ENCODE measurements at regions not wholly inside any gene's neighbourhood (a gene's known extent, or its start where the extent isn't known, plus 50 kb on each side); places are given as distances from the start of the nearest gene placed in this dataset.

GRCh38 chr19:30267332-30267731 lies 104.9 kb upstream of the ZNF536 start:
- Mint-ChIP-seq H3K4me1 (ENCODE audit: low read depth, unreplicated experiment) (no peaks in the 10 kb centered on the region), H3K36me3 (ENCODE audit: insufficient read depth, unreplicated experiment) (no peaks in the 10 kb centered on the region), H3K27ac (ENCODE audit: unreplicated experiment) (no peak overlapping the region), H3K27me3 (ENCODE audit: unreplicated experiment) (peaks cover 28% of the 10 kb centered on the region), H3K9me3 (ENCODE audit: low read depth, unreplicated experiment) (peaks cover 3% of the 10 kb centered on the region), H3K4me3 (ENCODE audit: low read depth, unreplicated experiment) (no peak overlapping the region)
- BruUV-seq (replicated peaks) = no TSS peak
- no peak for TF ChIP-seq CTCF (IDR thresholded peaks at IDR 0.05; ENCODE audit: unreplicated experiment)
- intact Hi-C loops (cut with micrococcal nuclease; ENCODE audit: unreplicated experiment) = no loop called here
- DNase-seq = no peak
- CTCF ChIA-PET = no interaction called here

- TF ChIP-seq CTCF (IDR thresholded peaks at IDR 0.05; ENCODE audit: unreplicated experiment) = no peak
- Mint-ChIP-seq H3K4me1 (ENCODE audit: low read depth, unreplicated experiment) (no peaks in the 10 kb centered on the region), H3K27ac (ENCODE audit: unreplicated experiment) (no peak overlapping the region), H3K4me3 (ENCODE audit: low read depth, unreplicated experiment) (no peak overlapping the region), H3K27me3 (ENCODE audit: unreplicated experiment) (peaks cover 23% of the 10 kb centered on the region), H3K36me3 (ENCODE audit: insufficient read depth, unreplicated experiment) (no peaks in the 10 kb centered on the region), H3K9me3 (ENCODE audit: low read depth, unreplicated experiment) (peaks cover 6% of the 10 kb centered on the region)
- CTCF ChIA-PET = no interaction called here
- no TSS peak for BruUV-seq (replicated peaks)
- no peak for DNase-seq
- intact Hi-C loops (cut with micrococcal nuclease; ENCODE audit: unreplicated experiment) = no loop called here
Observed at GRCh38 chr19:30268601-30269000, 103.6 kb upstream of the ZNF536 start.

- DNase-seq = no peak
- intact Hi-C loops (cut with micrococcal nuclease; ENCODE audit: unreplicated experiment) = no loop called here
- Mint-ChIP-seq H3K4me3 (ENCODE audit: low read depth, unreplicated experiment) (no peak overlapping the region), H3K27ac (ENCODE audit: unreplicated experiment) (no peak overlapping the region), H3K36me3 (ENCODE audit: insufficient read depth, unreplicated experiment) (no peaks in the 10 kb centered on the region), H3K27me3 (ENCODE audit: unreplicated experiment) (peaks cover 12% of the 10 kb centered on the region), H3K9me3 (ENCODE audit: low read depth, unreplicated experiment) (peaks cover 6% of the 10 kb centered on the region), H3K4me1 (ENCODE audit: low read depth, unreplicated experiment) (no peaks in the 10 kb centered on the region)
- CTCF ChIA-PET = no interaction called here
- TF ChIP-seq CTCF (IDR thresholded peaks at IDR 0.05; ENCODE audit: unreplicated experiment) = no peak
- no TSS peak for BruUV-seq (replicated peaks)
Observed at GRCh38 chr19:30269638-30270037, 102.5 kb upstream of the ZNF536 start.

GRCh38 chr19:30271816-30272215 lies 100.4 kb upstream of the ZNF536 start:
- Mint-ChIP-seq H3K4me3 (ENCODE audit: low read depth, unreplicated experiment) (no peak overlapping the region), H3K27ac (ENCODE audit: unreplicated experiment) (no peak overlapping the region), H3K9me3 (ENCODE audit: low read depth, unreplicated experiment) (peaks cover 3% of the 10 kb centered on the region), H3K27me3 (ENCODE audit: unreplicated experiment) (no peaks in the 10 kb centered on the region), H3K36me3 (ENCODE audit: insufficient read depth, unreplicated experiment) (no peaks in the 10 kb centered on the region), H3K4me1 (ENCODE audit: low read depth, unreplicated experiment) (no peaks in the 10 kb centered on the region)
- DNase-seq = no peak
- CTCF ChIA-PET = no interaction called here
- BruUV-seq (replicated peaks) = no TSS peak
- no peak for TF ChIP-seq CTCF (IDR thresholded peaks at IDR 0.05; ENCODE audit: unreplicated experiment)
- intact Hi-C loops (cut with micrococcal nuclease; ENCODE audit: unreplicated experiment) = no loop called here

GRCh38 chr19:30272554-30272953 lies 99.6 kb upstream of the ZNF536 start:
- CTCF ChIA-PET = no interaction called here
- BruUV-seq (replicated peaks) = no TSS peak
- H3K4me3 Mint-ChIP-seq (ENCODE audit: low read depth, unreplicated experiment) = no peak overlapping the region
- no peaks in the 10 kb centered on the region for H3K4me1 Mint-ChIP-seq (ENCODE audit: low read depth, unreplicated experiment)
- no peaks in the 10 kb centered on the region for H3K27me3 Mint-ChIP-seq (ENCODE audit: unreplicated experiment)
- H3K9me3 Mint-ChIP-seq (ENCODE audit: low read depth, unreplicated experiment) = peaks cover 3% of the 10 kb centered on the region
- H3K27ac Mint-ChIP-seq (ENCODE audit: unreplicated experiment) = no peak overlapping the region
- TF ChIP-seq CTCF (IDR thresholded peaks at IDR 0.05; ENCODE audit: unreplicated experiment) = no peak
- intact Hi-C loops (cut with micrococcal nuclease; ENCODE audit: unreplicated experiment) = no loop called here
- no peaks in the 10 kb centered on the region for H3K36me3 Mint-ChIP-seq (ENCODE audit: insufficient read depth, unreplicated experiment)
- no peak for DNase-seq

Data from Calu3 (cell line).